GM19324 (cell line): ENCODE measurements at regions not wholly inside any gene's neighbourhood (a gene's known extent, or its start where the extent isn't known, plus 50 kb on each side); places are given as distances from the start of the nearest gene placed in this dataset.
"Not testable (repeated sequence)": the region's sequence is repeated elsewhere in the genome, so short reads cannot be mapped to it uniquely, and the experiment has no call there.

Experiments used
- ATAC-seq: cut with Tn5 transposase; IDR thresholded peaks from one replicate; pipeline ENCODE4 v1.9.1; 2021; ENCODE audit warnings: mild to moderate bottlenecking, moderate library complexity; ENCODE audit not compliant: unreplicated experiment, low FRiP score

- ATAC-seq: no peak
These were observed 391.1 kb downstream of the KCNJ2 start for GRCh38 chr17:70560471-70560870.

DNA sequence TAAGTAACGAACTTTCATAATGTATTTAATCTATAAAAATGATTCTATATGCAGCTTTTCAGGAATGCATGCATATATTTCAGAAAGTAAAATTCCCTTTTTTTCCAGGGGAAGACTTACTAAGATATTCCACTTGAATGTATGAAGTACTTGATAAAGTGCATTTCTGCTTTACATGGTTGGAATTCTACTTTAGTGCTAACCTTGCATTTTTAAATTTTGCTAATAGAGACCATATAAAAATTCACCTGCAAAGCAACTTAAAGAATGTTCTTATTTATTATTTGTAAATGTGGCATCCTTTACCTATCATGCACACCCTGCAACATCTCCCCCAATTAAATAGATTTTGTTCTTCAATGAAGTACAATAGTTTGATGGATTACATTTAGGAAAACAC, 392.8 kb downstream of the KCNJ2 start:
- ATAC-seq: no peak

DNA sequence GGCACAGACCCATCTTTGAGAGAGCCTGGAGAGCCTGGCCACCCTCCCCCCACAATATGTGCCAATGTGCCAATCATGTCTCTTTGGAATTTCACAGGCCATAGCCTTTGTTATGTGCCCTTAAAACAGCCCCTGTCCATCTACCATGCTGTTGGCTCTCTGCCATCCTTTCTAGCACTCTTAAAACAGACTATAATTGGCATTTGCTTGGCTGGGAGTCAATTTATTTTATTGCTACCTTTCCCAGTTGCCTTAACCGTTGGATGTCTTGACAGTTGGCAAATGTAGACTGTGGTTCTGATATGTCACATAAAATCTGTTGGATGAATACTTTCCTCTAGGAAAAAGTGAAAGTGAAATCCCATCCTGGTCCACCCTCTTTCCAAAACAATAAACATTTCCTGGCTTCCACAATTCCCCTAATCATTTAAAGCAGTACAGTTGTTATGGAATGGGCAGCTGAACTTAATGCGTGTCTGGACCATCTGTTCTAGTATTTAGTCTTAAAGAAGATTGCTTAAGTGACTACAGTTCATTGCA, 394.0 kb downstream of the KCNJ2 start:
- no peak for ATAC-seq

DNA sequence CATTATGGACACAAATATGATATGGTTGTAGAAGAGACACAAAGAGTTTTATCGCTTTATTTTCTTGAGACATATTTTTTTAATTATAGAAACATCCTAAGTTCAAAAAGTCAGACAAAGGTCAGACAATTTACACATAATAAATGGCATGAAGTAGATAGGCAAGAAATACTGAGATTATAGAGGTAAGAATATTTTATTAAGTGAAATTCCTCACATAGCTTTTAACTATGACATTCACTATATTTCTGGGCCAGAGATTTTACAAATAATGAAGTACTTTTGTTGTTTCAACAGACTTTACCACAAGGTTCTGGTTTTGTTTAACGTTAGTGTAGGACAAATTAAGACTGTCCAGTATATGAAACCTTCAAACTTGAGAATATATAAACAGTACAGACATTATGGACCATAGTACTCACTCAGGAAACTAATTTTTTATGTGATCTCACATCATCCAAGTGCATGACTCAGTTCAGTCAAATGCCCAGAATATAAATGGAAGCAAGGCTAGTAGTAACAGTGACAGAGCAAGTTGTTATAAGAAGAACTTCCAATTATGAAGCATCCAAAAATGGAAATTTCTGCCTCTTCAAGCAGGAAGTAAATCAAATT, 394.8 kb downstream of the KCNJ2 start:
- no peak for ATAC-seq

DNA sequence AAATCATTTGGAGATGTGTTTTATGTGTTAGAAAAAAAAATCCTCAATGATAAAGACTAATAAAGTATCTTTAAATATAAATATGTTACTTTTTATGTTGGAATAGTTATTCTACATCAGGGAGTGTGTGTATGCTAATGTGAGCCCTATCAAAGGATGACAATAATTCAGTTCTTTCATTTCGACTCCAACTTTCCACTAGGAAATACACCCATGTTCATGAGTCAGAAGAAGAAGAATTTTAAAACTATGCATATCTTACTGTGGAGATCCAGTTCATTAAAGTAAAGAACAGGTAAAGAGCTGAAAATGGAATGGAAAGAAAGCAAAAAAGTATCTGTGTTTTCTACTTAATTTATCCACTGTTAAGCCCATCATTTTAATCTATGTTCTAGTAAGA, 399.8 kb downstream of the KCNJ2 start:
- no peak for ATAC-seq

DNA sequence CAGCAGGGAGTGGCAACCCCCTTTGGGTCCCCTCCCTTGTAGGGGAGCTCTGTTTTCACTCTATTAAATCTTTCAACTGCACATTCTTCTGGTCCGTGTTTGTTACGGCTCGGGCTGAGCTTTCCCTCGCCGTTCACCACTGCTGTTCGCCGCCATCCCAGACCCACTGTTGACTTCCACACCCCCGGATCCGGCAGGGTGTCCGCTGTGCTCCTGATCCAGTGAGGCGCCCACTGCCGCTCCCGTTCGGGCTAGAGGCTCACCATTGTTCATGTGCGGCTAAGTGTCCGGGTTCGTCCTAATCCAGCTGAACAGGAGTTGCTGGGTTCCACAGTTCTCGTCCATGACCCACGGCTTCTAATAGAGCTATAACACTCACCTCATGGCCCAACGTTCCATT, 408.1 kb downstream of the KCNJ2 start:
- ATAC-seq: no peak

- no peak for ATAC-seq
These were observed 412.1 kb downstream of the KCNJ2 start for GRCh38 chr17:70581459-70581858.

- no peak for ATAC-seq
These were observed 413.4 kb downstream of the KCNJ2 start for GRCh38 chr17:70582777-70583176.

- no peak for ATAC-seq
These were observed 414.9 kb downstream of the KCNJ2 start for GRCh38 chr17:70584255-70584654.

DNA sequence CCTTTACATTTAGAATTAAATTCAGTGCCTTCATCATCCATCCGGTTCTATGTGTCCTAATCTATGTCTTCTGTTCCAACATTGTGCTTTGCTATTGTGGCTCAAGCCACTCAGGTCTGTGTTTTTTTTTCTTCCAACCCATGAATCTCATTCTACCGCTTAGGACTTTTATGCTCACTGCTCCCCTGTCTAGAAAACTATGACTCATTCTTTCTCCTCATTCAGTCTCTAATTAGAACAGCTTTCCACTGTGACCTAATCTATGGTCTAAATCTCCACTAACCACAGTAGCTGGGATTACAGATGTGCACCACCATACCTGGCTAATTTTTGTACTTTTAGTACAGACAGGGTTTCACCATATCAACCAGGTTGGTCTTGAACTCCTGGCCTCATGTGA, 418.7 kb downstream of the KCNJ2 start:
- no peak for ATAC-seq

DNA sequence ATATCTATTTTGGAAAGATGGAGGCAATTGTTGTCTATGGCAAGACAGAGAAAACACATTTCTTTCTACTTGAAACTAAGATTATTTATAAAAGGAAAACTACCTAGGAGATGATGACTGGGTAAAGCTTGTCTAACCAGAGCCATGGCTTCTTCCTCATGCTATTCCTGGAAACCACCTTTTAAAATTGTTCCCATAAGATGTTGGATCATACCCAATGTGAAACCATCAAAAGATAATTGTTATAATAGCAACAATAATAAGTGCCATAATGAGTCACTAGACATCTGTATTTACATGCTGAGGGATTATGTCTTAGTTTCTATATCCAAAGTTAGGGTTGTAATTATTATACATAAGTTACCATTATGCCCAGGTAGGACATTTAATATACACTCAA, 428.4 kb downstream of the KCNJ2 start:
- ATAC-seq: no peak

DNA sequence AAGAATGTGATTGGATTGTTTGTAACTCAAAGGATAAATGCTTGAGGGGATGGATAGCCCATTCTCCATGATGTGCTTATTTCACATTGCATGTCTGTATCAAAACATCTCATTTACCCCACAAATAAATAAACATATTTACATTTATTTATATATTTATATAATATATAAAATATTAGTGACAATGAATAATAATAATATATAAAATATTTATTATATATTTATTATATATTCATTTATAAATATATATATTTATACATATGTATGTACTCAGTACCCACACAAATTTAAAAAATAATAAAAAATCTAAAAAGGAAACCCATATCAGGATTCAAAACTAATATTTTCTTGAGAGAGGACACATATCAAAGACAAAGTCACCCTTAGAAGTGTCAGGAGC, 429.9 kb downstream of the KCNJ2 start:
- ATAC-seq: no peak

DNA sequence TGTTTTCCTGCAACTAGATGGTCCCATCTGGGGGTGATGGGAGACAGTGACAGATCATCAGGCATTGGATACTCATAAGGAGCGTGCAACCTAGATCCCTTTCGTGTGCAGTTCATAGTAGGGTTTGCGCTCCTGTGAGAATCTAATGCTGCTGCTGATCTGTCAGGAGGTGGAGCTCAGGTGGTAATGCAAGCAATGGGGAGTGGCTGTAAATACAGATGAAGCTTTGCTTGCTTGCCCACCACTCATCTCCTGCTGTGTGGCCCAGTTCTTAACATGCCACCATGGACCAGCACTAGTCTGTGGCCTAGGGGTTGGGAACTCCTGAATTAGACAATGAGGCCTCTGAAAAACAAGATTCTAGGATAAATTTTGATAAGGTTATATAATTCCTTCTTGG, 430.6 kb downstream of the KCNJ2 start:
- ATAC-seq: not testable (repeated sequence)

DNA sequence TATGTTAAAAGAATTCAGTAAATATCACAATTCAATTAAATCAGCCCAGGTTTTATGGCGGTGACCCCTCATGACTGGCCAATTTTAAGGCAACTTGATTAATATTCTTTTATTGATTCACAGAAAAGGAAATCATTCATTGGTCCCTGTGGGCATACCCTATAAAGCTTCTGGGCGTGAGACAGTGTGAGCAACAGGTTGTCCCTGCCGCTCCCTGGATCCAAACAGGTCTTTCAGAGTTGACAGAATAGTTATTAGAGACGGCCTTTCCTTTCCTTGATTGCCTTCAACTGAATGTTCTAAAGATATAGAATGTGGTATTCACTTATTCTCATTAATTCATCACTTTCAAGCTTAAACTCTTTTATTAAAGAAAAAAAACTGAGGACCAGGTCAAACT, 433.9 kb downstream of the KCNJ2 start:
- ATAC-seq: no peak

DNA sequence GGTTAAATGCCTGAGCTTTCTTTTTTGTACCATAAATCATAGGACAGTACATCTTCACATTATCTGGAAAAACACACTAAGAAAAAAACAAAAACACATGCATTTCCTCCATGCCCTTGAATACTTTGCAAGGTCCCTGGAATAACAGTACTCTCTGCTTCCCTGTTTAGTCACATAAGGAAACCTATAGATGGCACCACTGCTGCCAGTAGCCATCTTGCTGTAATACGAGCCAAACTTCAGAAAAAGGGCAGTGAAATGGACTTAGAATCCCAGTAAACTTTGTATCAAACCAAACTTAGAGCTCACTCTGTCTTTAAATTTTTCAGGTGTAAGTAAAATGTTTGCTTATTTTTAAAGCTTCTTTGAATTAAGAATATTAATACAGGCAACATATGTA, 435.5 kb downstream of the KCNJ2 start:
- ATAC-seq: no peak

- no peak for ATAC-seq
These were observed 436.8 kb downstream of the KCNJ2 start for GRCh38 chr17:70606086-70606485.

DNA sequence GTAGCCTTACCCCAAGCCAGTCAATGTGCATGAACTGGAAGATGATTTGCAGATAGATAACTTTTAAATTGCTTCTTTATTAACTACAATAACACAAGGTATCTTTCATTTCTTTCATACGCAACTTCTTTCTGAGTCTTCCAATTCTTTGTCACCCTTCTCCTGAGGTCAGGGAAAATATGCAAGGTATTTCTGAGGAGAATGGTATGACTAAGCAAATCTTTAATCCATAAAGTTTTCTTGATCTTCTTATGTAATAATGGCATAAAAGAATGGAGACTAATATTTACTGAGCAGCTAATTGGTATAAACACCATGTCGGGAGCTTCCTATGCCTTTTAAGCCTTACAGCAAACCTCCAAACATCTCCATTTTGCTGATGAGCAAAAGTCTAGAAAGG, 438.9 kb downstream of the KCNJ2 start:
- ATAC-seq: no peak

DNA sequence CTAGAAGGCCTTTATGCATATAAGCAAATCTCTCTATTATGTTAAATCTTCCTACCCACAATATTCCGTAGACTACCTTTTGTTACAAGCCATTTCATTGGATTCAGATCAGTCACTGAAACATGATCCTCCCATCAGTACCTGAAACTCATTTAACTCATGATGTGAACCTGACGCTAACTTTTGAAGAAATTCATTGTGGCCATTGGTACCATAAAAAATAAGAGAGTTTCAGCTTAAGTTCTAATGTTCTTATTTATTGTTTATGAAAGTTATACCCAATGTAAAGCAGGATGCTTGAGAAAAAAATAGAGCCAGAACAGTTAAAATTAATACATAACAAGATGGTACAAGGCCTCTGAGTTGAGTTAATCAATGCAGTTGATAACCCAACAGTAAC, 439.6 kb downstream of the KCNJ2 start:
- ATAC-seq: no peak

DNA sequence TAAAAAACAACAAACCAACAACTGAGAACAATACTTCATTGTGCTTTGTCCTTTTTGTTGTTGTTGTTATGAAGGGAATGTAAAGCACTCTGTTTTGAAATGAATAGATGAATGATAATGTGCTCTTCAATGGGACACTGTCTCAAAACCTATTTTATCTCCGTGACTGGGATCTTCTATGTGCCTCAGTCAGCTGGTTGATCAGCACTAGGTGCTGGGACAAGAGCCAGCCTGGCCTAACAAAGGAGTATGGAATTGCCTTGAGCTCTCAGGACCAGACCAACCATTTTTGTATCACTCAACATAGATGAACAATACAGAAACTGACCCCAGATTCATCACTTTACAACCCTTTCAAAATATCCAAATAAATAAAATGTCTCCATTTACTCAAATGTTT, 440.2 kb downstream of the KCNJ2 start:
- ATAC-seq: no peak

- ATAC-seq: no peak
These were observed 440.8 kb downstream of the KCNJ2 start for GRCh38 chr17:70610161-70610560.

- ATAC-seq: no peak
These were observed 444.3 kb downstream of the KCNJ2 start for GRCh38 chr17:70613681-70614080.

GRCh38 chr17:70615831-70616230, 446.5 kb downstream of the KCNJ2 start:
- ATAC-seq: no peak

- ATAC-seq: no peak
These were observed 449.3 kb downstream of the KCNJ2 start for GRCh38 chr17:70618641-70619040.
